Suppressor macrophage treated with lipopolysaccharide for 1 hour (primary cell): ENCODE measurements at regions not wholly inside any gene's neighbourhood (a gene's known extent, or its start where the extent isn't known, plus 50 kb on each side); places are given as distances from the start of the nearest gene placed in this dataset.
A peak's percentile ranks its signal among the peaks of the same experiment; 100 is the strongest.
"Not testable (repeated sequence)": the region's sequence is repeated elsewhere in the genome, so short reads cannot be mapped to it uniquely, and the experiment has no call there.

Experiments used
- DNase-seq, 3 donors: peaks; one replicate each; pipeline ENCODE4 v3.0.0-alpha.2; 2020 to 2022

DNA sequence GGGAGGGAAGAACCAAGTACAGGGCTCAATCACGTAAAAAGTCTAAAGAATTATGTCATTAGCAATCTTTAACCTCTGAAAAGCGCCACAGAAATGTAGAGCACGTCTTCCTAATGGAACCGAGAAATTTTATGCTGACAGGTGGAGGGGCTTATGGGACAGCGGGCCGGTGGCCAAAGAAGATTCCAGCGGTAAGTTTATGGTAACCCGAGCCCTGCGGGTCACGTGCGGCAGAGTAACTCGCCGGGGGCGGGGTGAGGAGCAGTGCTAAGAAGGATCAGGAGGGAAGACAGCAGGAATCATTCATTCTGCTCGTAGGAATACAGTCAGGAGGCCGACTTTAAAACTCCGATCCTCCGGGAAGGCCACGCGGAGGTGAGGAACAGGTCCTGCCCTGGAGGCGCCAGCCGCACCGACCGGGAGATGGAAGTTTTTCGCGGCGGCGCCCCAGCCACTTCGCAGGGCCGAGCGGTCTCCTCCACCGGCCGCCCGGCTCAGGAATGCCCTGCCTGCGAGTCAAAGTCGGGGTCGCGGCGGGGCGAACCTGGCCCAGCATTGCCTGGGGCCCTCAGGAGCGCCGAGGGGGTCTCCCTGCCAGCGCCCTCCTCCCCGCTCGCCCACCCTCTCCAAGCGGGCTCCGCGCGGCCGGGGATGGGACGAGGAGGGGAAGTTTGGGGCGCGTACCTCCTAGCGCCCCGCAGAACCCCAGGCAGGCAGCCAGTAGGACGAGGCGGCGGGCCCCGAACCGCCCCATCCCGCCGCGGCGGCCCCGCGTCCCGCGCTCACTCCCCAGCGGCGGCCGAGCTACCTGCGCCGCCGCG lies 101.8 kb downstream of the ESM1 start:
- DNase-seq, result peak in 2 of 3 donors; percentile 37 to 55

DNA sequence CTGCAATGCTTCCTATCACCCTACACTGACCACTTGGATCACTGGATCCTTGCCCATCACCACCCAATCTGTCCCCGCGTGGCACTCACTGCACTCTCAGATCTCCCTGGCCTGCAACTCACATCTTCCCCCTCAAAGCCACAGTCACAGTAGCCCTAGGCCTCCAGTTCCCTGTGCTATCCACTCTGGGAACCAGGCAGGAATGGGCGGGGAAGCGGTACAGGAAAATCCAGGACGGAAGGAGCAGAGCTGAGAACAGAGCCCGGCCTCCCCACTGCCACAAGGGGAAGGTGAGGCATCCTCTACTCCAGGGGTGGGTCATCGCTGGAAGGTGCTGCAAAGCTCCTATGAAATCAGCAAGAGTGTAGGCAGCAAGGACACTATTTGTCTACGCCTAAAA lies 102.6 kb downstream of the ESM1 start:
- DNase-seq, result no peak

DNA sequence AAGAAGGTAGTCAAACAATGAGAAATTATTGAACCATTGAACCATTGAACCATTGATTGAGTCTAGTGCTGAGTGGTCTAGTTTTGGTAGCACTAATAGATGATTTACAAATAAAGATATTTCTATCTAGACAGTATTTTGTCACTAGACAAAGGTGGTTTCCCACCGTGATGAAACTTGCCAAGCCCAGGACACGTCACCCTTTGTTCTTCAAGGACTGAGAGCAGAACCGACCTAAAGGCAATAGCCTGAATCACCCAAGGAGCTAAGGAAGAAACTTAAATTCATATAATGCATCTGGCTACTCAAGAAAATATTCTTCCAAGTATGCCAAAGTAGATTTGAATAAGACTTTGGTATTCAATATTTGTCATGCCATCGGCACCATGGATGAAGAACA lies 103.3 kb downstream of the ESM1 start:
- no peak for DNase-seq

DNA sequence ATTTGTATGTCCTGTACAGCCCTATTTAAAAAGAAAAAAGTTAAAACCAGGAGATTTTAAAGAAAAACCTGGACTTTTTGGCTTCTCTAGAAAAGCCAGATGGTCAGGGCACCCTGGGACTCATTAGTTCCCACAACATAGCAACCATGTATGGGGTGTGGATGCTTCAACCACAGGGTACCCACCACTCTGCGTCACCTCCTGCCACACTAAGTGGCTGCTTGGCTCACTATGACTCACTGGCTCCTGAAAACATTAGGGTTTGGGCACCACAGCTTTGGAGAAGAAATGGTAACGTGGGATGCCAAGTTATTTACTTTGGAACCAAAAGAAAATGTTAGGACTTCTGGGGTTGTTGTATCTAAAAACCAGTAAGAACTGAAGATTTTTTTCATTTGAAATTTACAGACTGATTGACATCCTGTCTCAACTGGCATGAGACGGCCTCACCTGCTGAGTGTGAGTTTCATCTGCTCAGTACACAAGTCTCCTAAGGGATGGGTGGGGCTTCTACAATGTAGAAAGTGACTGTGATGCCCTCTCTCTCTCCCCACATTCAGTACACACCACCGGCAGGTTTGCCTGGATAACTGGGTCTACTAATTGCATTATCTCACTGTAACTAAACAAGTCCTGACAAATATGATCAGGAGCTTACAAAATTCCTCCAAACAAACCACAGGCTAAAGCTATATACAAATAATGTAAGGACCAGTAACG lies 103.9 kb downstream of the ESM1 start:
- DNase-seq, result no peak

DNA sequence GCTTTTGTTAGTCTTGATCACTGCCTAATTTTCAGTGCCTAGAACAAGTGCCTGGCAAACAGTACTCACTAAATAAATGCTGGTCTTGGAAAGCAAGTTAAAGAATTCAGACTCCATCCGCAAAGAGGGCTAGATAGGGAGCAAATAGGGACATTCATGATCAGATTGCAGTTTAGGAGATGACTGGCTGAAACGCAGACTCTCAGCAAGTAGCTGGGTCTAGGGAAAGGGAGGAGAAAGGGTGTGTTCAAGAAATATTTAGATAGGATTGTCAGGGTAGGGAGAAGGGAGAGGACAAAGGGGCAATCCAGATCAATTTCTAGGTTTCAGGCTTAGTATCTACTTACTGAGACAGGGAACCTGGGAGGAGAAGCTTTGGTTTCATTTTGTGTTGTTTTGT lies 108.4 kb downstream of the ESM1 start:
- DNase-seq, result no peak

DNA sequence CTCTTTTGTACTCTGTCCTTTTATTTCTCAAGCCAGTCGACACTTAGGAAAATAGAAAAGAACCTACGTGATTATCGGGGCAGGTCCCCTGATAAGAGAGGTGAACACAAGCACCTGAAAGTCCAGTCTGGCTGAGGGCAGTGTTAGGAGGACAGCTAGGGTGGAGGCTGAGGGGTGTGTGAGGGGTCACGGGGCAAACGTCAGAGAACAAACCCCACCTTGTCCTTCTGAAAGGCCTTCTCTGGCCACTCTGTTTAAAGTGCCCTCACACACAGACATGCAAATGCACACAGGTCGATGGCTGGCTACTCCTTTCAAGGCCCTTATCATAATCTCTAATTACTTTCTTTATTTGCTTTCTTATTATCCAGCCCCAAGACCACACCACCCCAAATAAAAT lies 108.8 kb downstream of the ESM1 start:
- no peak for DNase-seq

DNA sequence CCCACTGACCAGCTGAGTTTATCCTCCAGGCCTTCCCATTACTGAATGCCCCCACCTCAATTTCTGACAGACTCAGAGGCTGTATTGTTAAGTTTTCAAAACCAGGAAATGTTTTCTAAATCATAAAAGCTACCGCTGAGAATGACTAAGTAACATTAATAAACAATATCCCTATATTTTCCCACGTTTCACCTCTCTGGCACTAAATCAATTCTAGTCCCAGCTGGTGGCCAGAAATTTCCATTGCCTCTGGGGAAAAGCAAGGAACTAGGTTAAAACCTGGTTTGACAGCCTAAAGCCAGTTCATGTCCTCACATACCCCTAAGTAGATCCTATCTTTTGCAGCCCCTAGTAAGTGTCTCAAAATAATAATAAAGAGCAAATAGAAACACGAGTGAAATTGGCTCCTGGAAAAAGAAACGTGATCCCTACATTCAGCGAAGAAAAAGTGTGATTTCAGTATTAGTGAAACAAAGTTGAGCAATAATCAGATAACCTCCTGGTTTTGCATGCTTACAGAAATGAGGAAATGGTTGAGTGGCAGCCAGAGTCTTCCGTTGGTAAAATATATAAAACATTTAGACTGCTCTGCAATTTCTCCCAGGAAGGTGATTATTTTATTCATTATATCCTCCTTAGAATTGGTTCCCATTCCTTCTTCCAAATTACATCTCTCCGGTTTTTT lies 110.9 kb downstream of the ESM1 start:
- DNase-seq, result peak; percentile 43 to 63 (median 60)

DNA sequence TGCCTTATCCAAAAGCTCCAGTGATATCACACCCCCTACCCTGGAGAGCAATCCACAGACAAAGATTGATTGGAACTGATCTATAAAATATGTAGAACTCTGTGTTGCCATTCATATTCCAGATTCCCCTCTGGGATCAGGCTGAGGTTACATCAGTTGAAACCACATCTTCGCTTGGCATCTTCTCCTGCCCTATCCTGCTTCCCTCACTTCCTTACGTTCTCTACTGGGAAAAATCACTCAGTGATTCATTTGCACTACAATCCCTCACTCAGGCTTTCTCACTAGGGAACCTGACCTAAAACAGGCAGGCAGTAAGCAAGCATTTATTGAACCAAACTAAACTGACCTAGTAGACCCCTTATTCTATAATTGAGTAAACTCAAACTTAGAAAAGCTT lies 111.7 kb downstream of the ESM1 start:
- no peak for DNase-seq

DNA sequence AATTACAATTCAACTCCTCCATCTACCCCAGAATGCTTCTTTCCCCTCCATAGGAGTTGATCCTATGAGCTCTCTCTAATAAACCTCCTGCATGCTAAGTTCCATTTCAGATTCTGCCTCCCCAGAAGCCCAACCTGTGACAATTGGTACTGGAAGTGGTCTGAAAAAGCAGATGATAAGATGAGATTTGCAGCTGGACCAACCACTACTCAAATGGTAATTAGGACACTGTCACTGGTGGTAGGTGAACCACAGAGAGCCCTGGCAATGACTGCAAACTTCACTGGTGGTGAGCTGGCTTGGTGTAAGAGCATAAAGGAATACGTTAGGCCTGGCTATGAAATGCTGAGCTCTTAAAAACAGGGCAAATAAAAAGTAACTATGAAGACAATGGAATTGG lies 112.6 kb downstream of the ESM1 start:
- DNase-seq, result no peak

DNA sequence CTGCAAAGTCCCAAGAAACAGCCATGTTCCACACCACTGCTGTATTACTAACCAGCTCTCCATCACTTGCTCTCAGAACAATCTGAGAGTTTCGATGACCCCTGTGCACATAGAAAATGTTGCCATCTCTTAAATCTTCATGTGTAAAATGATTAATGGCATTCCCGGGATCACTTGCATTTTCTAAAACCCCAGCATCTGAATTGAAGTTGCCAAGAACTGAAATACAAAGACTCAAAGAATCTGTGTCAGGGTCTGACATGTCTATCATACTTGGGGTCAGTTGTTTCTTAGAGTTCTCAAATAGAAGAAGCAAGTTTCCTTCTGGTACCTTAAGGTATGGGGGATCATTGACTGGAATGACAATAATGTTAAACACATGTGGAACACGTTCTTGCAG lies 115.1 kb downstream of the ESM1 start:
- no peak for DNase-seq

DNA sequence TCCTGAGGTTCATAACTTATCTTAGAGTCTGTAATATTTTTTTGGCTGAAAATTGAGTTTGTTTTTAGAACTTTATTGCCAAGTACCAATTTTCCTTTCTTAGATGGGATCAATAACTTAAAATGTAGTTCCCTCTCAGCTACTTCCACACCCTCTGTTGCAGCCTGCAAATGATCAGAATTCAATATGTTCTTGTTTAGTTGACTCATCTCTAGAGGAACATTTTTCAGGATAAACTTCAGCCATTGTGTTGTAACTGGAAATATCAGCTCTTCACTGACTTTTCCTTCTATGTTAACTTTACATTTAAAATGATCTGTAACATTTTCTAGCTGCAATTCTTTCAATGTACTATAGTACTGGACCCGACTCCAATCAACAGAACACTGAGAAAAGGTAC lies 115.7 kb downstream of the ESM1 start:
- no peak for DNase-seq

DNA sequence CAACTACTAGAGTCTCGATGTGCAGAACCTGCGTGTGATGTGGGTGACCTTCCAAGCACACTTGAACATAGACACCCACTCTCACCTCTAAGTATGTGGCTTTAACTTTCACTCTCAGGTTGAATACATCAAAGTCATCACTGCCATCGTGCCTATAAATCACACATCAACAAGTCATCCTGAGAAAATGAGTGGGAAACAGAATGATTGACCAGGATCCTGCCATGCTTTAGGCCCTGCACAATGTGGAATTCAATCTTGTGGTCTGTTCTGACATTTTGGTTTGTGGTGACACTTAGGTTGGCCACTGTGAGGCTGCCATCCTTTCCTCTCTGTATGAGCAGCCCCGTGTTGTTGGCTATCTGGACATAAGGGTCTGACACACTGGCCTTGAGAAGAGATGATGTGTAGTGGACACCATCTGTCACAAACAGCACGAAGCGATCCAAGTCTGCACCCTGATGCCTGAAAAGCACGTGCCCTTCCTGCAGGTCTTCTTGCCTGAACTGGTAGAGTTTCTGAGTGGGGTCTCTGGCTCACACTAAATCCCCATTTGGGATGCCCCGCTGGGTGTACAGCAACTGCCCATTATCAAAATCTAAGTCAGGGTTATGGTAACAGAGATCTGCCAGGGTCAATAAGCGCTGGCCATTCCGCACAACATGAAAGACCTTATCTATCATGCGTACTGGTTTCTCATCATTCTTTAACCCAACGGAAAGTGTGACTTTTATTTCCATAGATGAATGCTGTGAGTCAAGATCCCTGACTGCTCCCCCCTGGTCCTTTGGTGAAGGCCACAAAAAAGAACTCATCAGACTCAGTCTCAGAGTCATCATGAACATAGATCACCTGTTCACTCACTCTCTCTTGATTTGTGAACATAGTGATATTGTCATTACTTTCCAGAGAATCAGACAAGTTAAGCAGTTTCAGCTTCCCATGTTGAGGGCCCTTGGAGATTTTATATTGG lies 116.6 kb downstream of the ESM1 start:
- DNase-seq, result no peak

DNA sequence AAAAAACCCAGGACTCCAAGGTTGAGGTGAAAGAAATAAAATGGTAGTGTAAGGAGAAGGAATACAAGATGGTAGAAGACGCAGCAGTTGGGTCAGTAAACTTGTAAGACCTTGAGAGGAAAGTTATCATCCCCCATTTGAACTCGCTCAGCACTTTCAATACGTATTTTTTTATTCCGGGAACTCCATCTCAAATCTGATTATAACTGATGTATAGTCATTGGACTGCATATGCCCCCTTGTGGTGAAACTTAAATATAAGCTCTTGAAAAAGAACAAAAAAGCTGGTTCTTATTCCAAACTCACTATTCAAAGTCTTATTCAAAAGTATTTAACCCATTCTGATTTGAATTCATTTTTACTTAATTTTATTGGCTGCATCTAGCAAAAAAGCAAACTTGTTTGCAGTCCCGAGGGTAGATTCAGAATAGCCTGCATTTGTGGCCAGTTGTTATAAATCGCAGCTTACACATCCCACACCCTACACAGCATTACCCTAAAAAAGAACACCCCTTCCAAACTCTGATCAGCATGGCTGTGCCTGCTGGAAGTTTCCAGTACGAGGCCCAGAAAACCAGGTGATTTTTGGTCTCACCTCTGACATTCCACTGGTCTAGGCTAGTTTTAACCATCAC lies 118.0 kb downstream of the ESM1 start:
- DNase-seq, result peak; percentile 80 to 92 (median 87)

DNA sequence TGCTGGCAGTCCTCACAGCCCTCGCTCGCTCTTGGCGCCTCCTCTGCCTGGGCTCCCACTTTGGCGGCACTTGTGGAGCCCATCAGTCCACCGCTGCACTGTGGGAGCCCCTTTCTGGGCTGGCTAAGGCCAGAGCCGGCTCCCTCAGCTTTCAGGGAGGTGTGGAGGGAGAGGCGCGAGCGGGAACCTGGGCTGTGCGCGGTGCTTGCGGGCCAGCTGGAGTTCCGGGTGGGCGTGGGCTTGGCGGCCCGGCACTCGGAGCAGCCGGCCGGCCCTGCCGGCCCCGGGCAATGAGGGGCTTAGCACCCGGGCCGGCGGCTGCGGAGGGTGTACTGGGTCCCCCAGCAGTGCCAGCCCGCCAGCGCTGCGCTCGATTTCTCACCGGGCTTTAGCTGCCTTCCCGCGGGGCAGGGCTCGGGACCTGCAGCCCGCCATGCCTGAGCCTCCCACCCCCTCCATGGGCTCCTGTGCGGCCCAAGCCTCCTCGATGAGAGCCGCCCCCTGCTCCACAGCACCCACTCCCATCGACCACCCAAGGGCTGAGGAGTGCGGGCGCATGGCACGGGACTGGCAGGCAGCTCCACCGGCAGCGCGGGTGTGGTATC lies 120.4 kb downstream of the ESM1 start:
- DNase-seq, result not testable (repeated sequence)

DNA sequence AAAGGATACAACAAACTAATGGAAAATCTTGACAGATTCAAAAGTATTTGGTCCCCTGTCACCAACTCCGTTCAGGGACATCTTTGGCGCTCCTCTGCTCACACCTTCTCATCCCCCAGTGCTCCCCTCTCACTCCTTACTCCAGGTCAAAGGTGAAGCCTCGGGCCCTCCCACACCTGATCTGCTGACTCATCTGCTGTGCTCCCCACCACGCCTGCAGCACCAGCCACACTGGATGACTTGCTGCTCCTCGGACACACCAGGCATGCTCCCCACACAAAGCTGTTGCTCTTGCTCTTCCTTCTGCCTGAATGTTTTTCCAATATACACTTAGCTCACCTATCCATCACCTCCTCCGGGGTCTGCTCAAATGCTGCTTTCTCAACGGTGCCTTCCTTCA lies 123.4 kb downstream of the ESM1 start:
- DNase-seq, result no peak

DNA sequence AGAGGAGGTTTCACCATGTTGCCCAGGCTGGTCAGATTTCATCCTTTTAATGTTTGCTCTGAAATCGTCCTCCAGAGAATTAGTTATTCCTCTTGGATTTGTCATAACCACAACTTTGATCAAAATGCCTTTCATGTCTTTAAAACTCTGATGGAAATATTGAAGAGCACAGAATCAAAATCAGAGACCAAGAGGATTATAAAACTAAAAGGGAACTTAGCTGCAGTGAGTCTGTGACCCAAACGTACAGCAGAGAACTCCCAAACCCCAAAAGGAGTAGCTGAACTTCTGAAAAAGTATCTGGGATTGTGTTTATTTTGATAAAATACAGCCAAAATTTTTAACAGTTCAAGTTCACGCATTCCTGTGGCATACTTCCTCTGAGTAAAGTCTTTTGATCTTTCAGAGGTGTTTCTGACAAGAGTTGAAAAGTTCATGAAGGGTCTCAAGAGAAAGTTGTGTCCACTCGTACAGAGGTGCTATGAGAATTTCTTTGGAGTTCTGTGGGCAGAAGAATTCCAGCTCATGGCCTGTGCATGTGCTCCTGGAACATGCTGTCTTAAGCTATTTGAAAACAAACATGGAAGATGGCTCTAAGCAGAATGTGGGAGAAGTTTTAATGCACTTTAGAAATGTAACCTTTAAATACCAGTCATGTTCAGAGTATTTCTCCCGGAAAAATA lies 124.0 kb downstream of the ESM1 start:
- DNase-seq, result no peak

DNA sequence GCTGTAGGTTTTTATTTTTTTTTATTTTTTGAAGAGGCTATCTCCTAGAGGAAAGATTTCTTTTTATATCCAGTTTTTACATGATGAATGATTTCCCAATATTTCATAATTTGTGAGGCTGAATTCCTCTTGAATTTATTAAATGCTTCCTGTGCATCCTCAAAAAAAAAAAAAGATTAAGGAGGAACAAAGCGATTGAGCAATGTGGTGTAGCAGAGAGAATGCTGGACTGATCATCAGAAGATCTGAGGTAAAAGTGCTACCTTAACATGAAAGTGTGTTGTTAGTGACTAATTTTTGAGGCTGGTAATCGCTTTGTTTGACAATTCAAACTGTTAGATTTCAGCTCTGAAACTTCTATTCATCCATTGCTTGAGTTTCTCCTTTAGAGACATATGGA lies 125.1 kb downstream of the ESM1 start:
- DNase-seq, result peak in 1 of 3 donors; percentile 26

DNA sequence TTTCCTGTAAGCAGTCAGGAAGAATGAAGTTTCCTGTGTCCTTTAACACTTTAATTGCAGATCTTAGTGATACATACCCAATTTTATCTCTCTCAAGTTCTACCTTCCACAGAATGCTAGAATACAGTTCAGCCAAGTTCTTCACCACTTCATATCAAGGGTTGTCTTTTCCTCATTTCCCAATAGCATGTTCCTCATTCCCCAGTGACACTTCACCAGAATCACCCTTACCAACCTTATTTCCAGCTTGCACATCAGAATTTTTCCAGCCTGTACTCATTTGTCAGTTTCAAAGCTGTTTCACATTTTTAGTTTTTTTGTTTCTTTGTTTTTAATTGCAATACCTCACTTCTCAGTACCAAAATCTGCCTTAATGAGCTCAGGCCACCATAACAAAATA lies 126.1 kb downstream of the ESM1 start:
- peak; percentile 27 to 56 (median 51) for DNase-seq

DNA sequence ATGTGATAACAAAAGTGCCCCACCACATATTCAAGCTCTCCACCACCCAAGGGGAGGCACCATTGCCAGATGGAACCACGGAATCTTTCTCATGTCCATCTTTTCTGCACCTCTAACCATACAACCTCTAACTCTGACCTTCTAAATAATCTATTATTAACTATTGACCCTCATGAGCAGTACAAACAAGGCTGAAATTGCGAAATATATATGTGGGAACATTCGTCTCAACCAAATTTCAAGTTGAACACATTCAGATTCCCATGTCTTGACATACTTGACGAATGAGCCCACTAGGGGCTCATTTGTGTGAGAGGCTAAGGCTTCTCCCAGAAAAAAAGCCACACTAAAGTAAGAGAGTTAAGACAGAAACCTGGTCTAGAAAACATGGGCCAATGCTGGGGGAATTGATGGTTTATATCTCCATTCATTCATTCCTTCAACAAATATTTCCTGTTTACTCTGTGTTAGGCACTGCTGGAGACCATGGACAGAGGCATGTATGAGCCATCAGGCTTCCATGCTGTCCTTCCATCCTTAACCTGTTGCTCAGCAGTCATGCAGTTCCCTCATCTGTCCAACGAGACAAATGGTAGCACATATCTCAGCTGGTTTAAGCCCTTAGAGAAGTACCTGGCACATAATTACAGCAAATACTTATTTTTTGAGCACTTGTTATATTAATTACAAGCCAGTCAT lies 130.4 kb downstream of the ESM1 start:
- DNase-seq, result no peak

DNA sequence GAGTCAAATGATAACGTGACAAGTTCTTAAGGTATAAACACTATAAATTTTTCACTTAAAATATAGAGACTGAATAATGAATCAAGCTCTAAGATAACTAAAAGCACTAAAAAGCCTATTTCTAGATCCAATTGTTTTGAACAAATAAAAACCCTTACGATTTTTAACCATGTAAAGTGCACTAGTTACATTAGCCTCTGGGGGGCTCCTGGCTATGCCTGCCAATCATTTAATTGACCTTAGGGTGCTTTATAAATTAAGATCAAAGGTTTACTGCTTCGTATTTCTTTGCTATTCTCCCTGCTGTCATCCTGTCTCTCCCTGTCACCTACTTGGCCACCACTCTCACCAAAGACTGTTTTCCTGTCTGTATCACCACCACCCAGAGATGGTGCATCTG lies 133.4 kb downstream of the ESM1 start:
- DNase-seq, result no peak
